ENCODE measurements at regions not wholly inside any gene's neighbourhood (a gene's known extent, or its start where the extent isn't known, plus 50 kb on each side); places are given as distances from the start of the nearest gene placed in this dataset.

DNA sequence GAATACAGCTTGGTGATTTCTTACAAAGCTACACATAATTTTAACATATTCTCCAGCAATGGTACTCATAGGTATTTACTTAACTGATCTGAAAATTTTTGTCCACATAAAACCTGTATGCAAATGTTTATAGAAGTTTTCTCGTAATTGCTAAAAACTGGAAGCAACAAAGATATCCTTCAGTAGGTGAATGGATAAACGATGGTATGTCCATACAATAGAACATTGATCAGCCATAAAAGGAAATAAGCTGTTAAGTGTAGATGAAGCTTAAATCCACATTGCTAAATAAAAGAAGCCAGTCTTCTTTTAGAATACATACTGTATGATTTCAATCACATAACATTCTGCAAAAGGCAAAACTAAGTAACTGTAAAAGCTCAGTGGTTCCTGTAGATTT lies 224.8 kb upstream of the DPYD start:
- TF ChIP-seq CTCF (IDR thresholded peaks at IDR 0.05), result no peak
- ATAC-seq (ENCODE audit: low FRiP score) (no peak), DNase-seq (ENCODE audit: low spot score) (no peak)

DNA sequence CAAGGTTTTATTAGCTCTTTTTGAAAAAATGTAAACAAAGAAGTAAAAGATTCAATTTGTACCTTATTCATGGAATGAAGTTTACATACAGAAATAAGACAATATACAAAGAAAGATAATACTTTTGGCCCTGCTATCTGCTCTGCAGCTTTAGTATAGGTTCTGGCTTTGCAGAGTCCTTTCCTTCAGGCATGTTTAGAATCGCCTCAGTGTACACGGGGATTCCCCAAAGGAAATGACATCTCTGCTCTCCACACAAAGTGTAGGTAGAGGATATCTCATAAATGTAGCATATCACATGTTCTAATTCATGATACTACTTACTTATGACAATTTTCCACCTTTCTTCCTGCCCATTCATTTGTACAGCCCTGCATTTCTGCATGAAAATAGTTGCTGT lies 222.6 kb upstream of the DPYD start:
- no peak for TF ChIP-seq CTCF (IDR thresholded peaks at IDR 0.05)
- ATAC-seq (ENCODE audit: low FRiP score) (no peak), DNase-seq (ENCODE audit: low spot score) (no peak)

DNA sequence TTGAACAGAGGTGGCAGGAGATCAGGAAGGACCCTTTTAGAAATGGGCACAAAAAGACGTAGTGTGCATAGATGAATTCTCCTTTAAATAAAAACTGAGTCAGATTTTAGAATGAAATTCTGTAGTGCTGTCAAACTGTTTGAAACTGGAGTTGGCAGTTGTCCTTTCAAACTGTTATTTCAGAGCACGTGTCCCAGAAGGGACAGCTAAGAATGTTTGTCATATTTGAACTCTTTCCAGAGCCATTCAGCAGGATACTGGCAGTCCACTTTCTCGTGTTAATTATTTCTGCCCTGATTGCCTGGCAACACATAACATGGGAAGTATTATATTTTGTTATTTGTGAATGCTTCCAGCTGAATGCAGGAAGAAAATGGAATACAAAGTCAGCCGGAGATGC lies 212.3 kb upstream of the DPYD start:
- ATAC-seq (ENCODE audit: low FRiP score) (no peak), DNase-seq (ENCODE audit: low spot score) (no peak)
- no peak for TF ChIP-seq CTCF (IDR thresholded peaks at IDR 0.05)

DNA sequence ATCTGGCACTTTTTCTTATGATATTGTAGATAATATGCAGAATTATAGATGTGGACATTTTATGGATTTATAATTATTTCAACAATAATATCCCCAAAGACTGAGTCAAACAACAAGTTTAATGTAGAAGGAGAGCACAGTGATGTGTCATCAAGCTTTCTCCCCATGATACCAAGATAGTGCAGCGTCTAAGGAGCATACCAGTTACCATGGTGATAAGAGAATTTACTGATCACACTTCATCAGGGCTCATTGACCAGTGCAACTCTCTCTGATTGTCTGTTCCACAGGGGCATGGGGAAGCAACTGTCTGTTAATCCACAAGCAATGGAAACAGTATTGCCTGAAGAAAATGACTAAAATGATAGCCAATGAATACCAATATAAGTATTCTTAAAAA lies 209.6 kb upstream of the DPYD start:
- no peak for TF ChIP-seq CTCF (IDR thresholded peaks at IDR 0.05)
- no peak for ATAC-seq (ENCODE audit: low FRiP score)
- no peak for DNase-seq (ENCODE audit: low spot score)

GRCh38 chr1:98129491-98129890 lies 208.7 kb upstream of the DPYD start:
- no peak for TF ChIP-seq CTCF (IDR thresholded peaks at IDR 0.05)
- no peak for ATAC-seq (ENCODE audit: low FRiP score)
- DNase-seq (ENCODE audit: low spot score), result no peak

DNA sequence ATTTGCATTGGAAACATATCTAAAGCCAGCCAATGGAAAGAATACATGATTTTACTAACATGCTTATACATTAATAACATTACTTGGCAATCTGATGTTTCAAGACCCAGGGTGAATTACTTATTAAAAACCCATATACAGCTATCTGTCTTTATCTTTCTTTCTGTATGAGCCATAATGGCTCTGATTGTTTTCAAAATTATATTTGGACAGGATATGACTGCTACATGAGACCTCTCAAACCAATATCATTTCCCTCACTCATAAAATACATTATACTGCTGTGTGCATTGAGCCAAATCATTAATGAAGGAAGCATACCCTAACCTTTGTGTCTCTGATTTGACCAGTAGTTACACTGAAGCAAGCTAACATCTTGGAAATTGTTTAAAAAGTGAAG lies 205.9 kb upstream of the DPYD start:
- no peak for TF ChIP-seq CTCF (IDR thresholded peaks at IDR 0.05)
- no peak for DNase-seq (ENCODE audit: low spot score)
- ATAC-seq (ENCODE audit: low FRiP score), result no peak

GRCh38 chr1:98121646-98122045 lies 200.8 kb upstream of the DPYD start:
- no peak for TF ChIP-seq CTCF (IDR thresholded peaks at IDR 0.05)
- ATAC-seq (ENCODE audit: low FRiP score) (no peak), DNase-seq (ENCODE audit: low spot score) (no peak)

Measured in omental fat pad (tissue), 3 donors.